ENCODE measurements at regions not wholly inside any gene's neighbourhood (a gene's known extent, or its start where the extent isn't known, plus 50 kb on each side); places are given as distances from the start of the nearest gene placed in this dataset.

- Histone ChIP-seq H3K27ac (ENCODE audit: poor library complexity, severe bottlenecking) (peak overlapping the region; percentile 53), H3K36me3 (ENCODE audit: low read depth) (no peaks in the 10 kb centered on the region), H3K9me3 (ENCODE audit: severe bottlenecking) (no peaks in the 10 kb centered on the region), H3K4me3 (ENCODE audit: severe bottlenecking) (no peak overlapping the region), H3K4me1 (ENCODE audit: insufficient read depth, poor library complexity, severe bottlenecking) (peaks cover 4% of the 10 kb centered on the region), H3K27me3 (ENCODE audit: insufficient read depth, poor library complexity, severe bottlenecking) (no peaks in the 10 kb centered on the region)
- TF ChIP-seq, protein P1, sequence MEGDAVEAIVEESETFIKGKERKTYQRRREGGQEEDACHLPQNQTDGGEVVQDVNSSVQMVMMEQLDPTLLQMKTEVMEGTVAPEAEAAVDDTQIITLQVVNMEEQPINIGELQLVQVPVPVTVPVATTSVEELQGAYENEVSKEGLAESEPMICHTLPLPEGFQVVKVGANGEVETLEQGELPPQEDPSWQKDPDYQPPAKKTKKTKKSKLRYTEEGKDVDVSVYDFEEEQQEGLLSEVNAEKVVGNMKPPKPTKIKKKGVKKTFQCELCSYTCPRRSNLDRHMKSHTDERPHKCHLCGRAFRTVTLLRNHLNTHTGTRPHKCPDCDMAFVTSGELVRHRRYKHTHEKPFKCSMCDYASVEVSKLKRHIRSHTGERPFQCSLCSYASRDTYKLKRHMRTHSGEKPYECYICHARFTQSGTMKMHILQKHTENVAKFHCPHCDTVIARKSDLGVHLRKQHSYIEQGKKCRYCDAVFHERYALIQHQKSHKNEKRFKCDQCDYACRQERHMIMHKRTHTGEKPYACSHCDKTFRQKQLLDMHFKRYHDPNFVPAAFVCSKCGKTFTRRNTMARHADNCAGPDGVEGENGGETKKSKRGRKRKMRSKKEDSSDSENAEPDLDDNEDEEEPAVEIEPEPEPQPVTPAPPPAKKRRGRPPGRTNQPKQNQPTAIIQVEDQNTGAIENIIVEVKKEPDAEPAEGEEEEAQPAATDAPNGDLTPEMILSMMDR (IDR thresholded peaks at IDR 0.05; ENCODE audit: poor library complexity, severe bottlenecking) = no peak
- DNase-seq (ENCODE audit: low spot score) = no peak
- peak; percentile 73 for ATAC-seq (ENCODE audit: low read depth)
Measured at GRCh38 chr1:203926025-203926540, 64.7 kb downstream of the SNRPE start.

DNA sequence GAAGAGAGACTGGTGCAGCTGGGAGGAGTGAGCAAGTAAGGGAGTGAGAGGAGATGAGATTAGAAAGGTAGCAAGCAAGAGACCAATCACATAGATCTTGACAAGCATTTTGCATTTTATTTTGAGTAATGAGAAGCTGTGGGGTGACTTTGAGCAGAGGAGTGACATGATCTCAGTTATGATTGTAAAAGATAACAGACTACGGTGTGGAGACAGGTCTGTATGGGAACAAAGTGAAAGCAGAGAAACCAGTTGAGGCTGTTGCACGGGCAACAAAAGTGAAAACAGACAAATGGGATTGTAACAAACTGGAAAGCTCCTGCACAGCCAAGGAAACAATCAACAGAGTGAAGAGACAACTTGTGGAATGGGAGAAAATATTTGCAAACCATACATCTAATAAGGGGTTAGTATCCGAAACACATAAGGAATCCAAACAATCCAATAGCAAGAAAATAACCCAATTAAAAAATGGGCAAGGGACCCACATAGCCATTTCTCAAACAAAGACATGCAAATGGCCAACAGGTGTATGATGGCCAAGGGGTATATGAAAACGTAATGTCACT is 68.4 kb downstream of the SNRPE start:
- TF ChIP-seq, protein P1 (IDR thresholded peaks at IDR 0.05; ENCODE audit: poor library complexity, severe bottlenecking) = no peak
- Histone ChIP-seq H3K36me3 (ENCODE audit: low read depth) (no peaks in the 10 kb centered on the region), H3K4me1 (ENCODE audit: insufficient read depth, poor library complexity, severe bottlenecking) (peaks cover 17% of the 10 kb centered on the region), H3K9me3 (ENCODE audit: severe bottlenecking) (no peaks in the 10 kb centered on the region), H3K27ac (ENCODE audit: poor library complexity, severe bottlenecking) (no peak overlapping the region), H3K27me3 (ENCODE audit: insufficient read depth, poor library complexity, severe bottlenecking) (no peaks in the 10 kb centered on the region), H3K4me3 (ENCODE audit: severe bottlenecking) (no peak overlapping the region)
- no peak for DNase-seq (ENCODE audit: low spot score)
- no peak for ATAC-seq (ENCODE audit: low read depth)

- peaks cover 20% of the 10 kb centered on the region for H3K4me1 ChIP-seq (ENCODE audit: insufficient read depth, poor library complexity, severe bottlenecking)
- no peaks in the 10 kb centered on the region for H3K9me3 ChIP-seq (ENCODE audit: severe bottlenecking)
- ATAC-seq (ENCODE audit: low read depth) = no peak
- H3K4me3 ChIP-seq (ENCODE audit: severe bottlenecking) = no peak overlapping the region
- TF ChIP-seq, protein P1 (IDR thresholded peaks at IDR 0.05; ENCODE audit: poor library complexity, severe bottlenecking) = no peak
- no peaks in the 10 kb centered on the region for H3K36me3 ChIP-seq (ENCODE audit: low read depth)
- no peaks in the 10 kb centered on the region for H3K27me3 ChIP-seq (ENCODE audit: insufficient read depth, poor library complexity, severe bottlenecking)
- no peak overlapping the region for H3K27ac ChIP-seq (ENCODE audit: poor library complexity, severe bottlenecking)
- no peak for DNase-seq (ENCODE audit: low spot score)
Measured at GRCh38 chr1:203930342-203930741, 68.9 kb downstream of the SNRPE start.

DNA sequence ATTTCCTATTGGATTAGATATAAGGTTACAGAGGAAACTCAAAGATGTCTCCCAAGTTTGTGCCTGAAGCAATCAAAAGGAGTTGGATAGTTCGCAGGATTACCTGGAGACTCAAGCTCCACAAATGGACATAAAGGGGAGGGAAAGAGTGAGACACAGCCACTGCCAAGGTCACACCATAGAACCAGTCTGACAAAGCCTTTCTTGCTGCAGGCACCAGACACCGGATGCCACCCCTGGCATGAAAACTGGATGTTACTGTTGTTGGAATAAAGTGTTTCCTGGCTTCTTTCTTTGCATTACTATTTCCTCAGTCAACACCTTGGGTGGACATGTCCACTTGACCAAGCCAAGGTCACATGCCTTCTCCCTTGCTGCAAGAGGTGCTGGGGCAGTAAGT is 70.6 kb downstream of the SNRPE start:
- no peaks in the 10 kb centered on the region for H3K36me3 ChIP-seq (ENCODE audit: low read depth)
- H3K9me3 ChIP-seq (ENCODE audit: severe bottlenecking) = no peaks in the 10 kb centered on the region
- H3K4me1 ChIP-seq (ENCODE audit: insufficient read depth, poor library complexity, severe bottlenecking) = peaks cover 16% of the 10 kb centered on the region
- ATAC-seq (ENCODE audit: low read depth) (no peak), DNase-seq (ENCODE audit: low spot score) (no peak)
- TF ChIP-seq, protein P1 (IDR thresholded peaks at IDR 0.05; ENCODE audit: poor library complexity, severe bottlenecking) = no peak
- no peaks in the 10 kb centered on the region for H3K27me3 ChIP-seq (ENCODE audit: insufficient read depth, poor library complexity, severe bottlenecking)
- H3K27ac ChIP-seq (ENCODE audit: poor library complexity, severe bottlenecking) = no peak overlapping the region
- no peak overlapping the region for H3K4me3 ChIP-seq (ENCODE audit: severe bottlenecking)

GRCh38 chr1:203932556-203932955 is 71.2 kb downstream of the SNRPE start:
- H3K4me3 ChIP-seq (ENCODE audit: severe bottlenecking) = no peak overlapping the region
- ATAC-seq (ENCODE audit: low read depth) = no peak
- no peaks in the 10 kb centered on the region for H3K36me3 ChIP-seq (ENCODE audit: low read depth)
- H3K9me3 ChIP-seq (ENCODE audit: severe bottlenecking) = no peaks in the 10 kb centered on the region
- no peak overlapping the region for H3K27ac ChIP-seq (ENCODE audit: poor library complexity, severe bottlenecking)
- no peaks in the 10 kb centered on the region for H3K27me3 ChIP-seq (ENCODE audit: insufficient read depth, poor library complexity, severe bottlenecking)
- H3K4me1 ChIP-seq (ENCODE audit: insufficient read depth, poor library complexity, severe bottlenecking) = peaks cover 16% of the 10 kb centered on the region
- no peak for DNase-seq (ENCODE audit: low spot score)
- TF ChIP-seq, protein P1 (IDR thresholded peaks at IDR 0.05; ENCODE audit: poor library complexity, severe bottlenecking) = no peak
